Body of pancreas (tissue), 4 donors: ENCODE measurements at regions not wholly inside any gene's neighbourhood (a gene's known extent, or its start where the extent isn't known, plus 50 kb on each side); places are given as distances from the start of the nearest gene placed in this dataset.

ENCODE experiments used
- ATAC-seq: fragments of 150-250 bp; one replicate; pipeline ENCODE4 v1.9.1; 2016
- DNase-seq, 4 donors: peaks; one replicate each; pipeline ENCODE4 v3.0.0-alpha.2; 2019
- H3K27ac ChIP-seq, 4 donors: fragments of 200-600 bp; sonication (generic); 1 replicate in 3 of 4; 2 replicates in 1 of 4; pipeline versions ENCODE4 v1.5.1 to v1.6.1; 2016 to 2019; ENCODE audit warnings: mild to moderate bottlenecking in 1 of 4, mixed read lengths in 1 of 4, moderate library complexity in 1 of 4
- H3K27me3 ChIP-seq, 2 donors: fragments of 200-600 bp; sonication (generic); one replicate each; pipeline ENCODE4 v1.6.0; 2016; ENCODE audit warnings: mild to moderate bottlenecking in 1 of 2
- H3K36me3 ChIP-seq, 2 donors: fragments of 200-600 bp; sonication (generic); replicated peaks in 1 of 2; 2 replicates each; pipeline ENCODE4 v1.5.1; 2016; ENCODE audit warnings: low read depth in 2 of 2; ENCODE audit not compliant: insufficient read depth in 1 of 2
- H3K4me1 ChIP-seq: fragments of 200-600 bp; sonication (generic); one replicate; pipeline ENCODE4 v1.6.0; 2016
- H3K4me3 ChIP-seq, 2 donors: fragments of 200-600 bp; sonication (generic); 1 replicate in 1 of 2; 2 replicates in 1 of 2; pipeline ENCODE4 v1.5.1; 2016 to 2019
- H3K9me3 ChIP-seq, 3 donors: fragments of 200-600 bp; sonication (generic); 1 replicate in 2 of 3; 2 replicates in 1 of 3; pipeline ENCODE4 v1.5.1; 2016
- POLR2A ChIP-seq, 3 donors: fragments of 450-650 bp; IDR thresholded peaks; one replicate each; pipeline ENCODE4 v1.6.1; 2016; ENCODE audit warnings: antibody characterized with exemption in 3 of 3, mild to moderate bottlenecking in 2 of 3
- WGBS, 2 donors: methylation state at CpG; one replicate each; pipeline ENCODE4 v1.1.5; 2017; 5-methylcytosine and 5-hydroxymethylcytosine counted together
- intact Hi-C: fragments of 100-400 bp; cut with DNase I; formaldehyde crosslinking; loops from one replicate; pipeline ENCODE4 v1.15.1; 2023
- TF ChIP-seq, protein P1 (sequence below), 7 experiments: fragments of 450-650 bp in 4 of 7; fragments of 200-600 bp in 3 of 7; sonication (generic) in 3 of 7; IDR thresholded peaks; one replicate each; pipeline ENCODE4 v1.5.1; 2016 to 2019; ENCODE audit warnings: antibody characterized with exemption in 7 of 7

DNA sequence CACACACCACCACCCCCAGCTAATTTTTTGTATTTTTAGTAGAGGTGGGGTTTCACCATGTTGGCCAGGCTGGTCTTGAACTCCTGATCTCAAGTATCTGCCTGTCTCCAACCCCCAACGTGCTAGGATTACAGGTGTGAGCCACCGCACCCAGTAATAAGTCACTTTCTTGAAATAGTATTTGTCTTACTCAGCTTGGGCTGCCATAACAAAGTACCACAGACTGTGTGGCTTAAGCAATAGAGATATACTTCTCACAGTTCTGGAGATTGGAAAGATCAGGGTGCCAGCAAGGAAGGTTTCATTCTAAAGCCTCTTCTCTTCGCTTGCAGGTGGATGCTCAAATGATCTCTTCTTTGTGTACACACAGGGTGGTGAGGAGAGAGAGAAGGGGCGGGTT is 99.8 kb downstream of the ARRDC3 start:
- ATAC-seq (no peak), DNase-seq (no peak)
- no peak overlapping the region for H3K27ac ChIP-seq
- peaks cover 20% of the 10 kb centered on the region for H3K4me1 ChIP-seq
- no peaks in the 10 kb centered on the region for H3K27me3 ChIP-seq
- 67 to 81% methylated on average over 4 of the region's 4 CpGs for whole genome bisulfite sequencing, 2 donors
- TF ChIP-seq, protein P1, sequence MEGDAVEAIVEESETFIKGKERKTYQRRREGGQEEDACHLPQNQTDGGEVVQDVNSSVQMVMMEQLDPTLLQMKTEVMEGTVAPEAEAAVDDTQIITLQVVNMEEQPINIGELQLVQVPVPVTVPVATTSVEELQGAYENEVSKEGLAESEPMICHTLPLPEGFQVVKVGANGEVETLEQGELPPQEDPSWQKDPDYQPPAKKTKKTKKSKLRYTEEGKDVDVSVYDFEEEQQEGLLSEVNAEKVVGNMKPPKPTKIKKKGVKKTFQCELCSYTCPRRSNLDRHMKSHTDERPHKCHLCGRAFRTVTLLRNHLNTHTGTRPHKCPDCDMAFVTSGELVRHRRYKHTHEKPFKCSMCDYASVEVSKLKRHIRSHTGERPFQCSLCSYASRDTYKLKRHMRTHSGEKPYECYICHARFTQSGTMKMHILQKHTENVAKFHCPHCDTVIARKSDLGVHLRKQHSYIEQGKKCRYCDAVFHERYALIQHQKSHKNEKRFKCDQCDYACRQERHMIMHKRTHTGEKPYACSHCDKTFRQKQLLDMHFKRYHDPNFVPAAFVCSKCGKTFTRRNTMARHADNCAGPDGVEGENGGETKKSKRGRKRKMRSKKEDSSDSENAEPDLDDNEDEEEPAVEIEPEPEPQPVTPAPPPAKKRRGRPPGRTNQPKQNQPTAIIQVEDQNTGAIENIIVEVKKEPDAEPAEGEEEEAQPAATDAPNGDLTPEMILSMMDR (IDR thresholded peaks at IDR 0.05) = no peak
- no peak for TF ChIP-seq POLR2A (IDR thresholded peaks at IDR 0.05)
- intact Hi-C loops = no loop called here
- no peak overlapping the region for H3K4me3 ChIP-seq
- H3K9me3 ChIP-seq = no peaks in the 10 kb centered on the region
- H3K36me3 ChIP-seq = no peaks in the 10 kb centered on the region

DNA sequence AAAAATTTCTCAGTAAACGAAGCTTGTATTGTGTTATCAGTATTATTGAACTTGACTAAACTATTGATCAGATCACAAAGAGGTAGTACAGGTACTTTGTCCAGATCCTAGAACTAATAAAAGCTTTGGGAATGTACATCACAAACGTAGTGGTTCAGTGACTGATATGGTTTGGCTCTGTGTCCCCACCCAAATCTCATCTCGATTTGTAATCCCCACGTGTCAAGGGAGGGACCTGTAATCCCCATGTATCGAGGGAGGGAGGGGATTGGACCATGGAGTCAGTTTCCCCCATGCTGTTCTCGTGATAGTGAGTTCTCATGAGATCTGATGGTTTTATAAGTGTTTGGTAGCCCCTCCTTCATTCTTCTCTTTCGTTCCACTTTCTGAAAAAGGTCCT is 100.9 kb downstream of the ARRDC3 start:
- Histone ChIP-seq H3K36me3 (no peaks in the 10 kb centered on the region), H3K9me3 (no peaks in the 10 kb centered on the region), H3K4me3 (no peak overlapping the region), H3K4me1 (peaks cover 20% of the 10 kb centered on the region), H3K27ac (no peak overlapping the region), H3K27me3 (no peaks in the 10 kb centered on the region)
- intact Hi-C loops = no loop called here
- no peak for TF ChIP-seq POLR2A (IDR thresholded peaks at IDR 0.05)
- TF ChIP-seq, protein P1 (IDR thresholded peaks at IDR 0.05) = no peak
- DNase-seq (no peak), ATAC-seq (no peak)
- 84 to 86% methylated on average over 7 of the region's 7 CpGs for WGBS, 2 donors

DNA sequence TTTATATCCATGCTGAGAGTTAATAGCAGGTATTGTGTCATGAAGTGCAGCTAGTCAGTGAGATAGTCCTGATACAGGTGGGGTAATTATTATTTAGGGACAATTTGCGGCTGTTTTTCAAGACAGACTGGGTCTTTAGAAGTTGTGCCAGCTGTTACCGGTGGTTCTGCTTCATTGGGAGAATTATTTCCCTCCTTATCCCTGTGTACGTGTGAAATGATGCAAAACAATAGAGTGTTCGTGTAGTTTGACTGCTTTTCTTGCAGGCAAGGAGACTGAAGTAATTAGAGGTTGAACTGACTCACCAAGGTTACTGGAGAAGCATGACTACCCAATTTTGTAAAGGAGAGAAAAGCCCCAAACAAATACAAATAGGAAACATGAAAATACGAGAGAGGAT is 101.7 kb downstream of the ARRDC3 start:
- ATAC-seq (no peak), DNase-seq (no peak)
- Histone ChIP-seq H3K4me3 (no peak overlapping the region), H3K4me1 (peaks cover 20% of the 10 kb centered on the region), H3K36me3 (no peaks in the 10 kb centered on the region), H3K27ac (peak overlapping the region in 2 of 4 donors; percentile 93 to 95), H3K9me3 (no peaks in the 10 kb centered on the region), H3K27me3 (no peaks in the 10 kb centered on the region)
- WGBS, 2 donors = 42 to 49% methylated on average over 5 of the region's 5 CpGs
- TF ChIP-seq, protein P1 (IDR thresholded peaks at IDR 0.05) = no peak
- TF ChIP-seq POLR2A (IDR thresholded peaks at IDR 0.05) = no peak
- intact Hi-C loops = no loop called here

DNA sequence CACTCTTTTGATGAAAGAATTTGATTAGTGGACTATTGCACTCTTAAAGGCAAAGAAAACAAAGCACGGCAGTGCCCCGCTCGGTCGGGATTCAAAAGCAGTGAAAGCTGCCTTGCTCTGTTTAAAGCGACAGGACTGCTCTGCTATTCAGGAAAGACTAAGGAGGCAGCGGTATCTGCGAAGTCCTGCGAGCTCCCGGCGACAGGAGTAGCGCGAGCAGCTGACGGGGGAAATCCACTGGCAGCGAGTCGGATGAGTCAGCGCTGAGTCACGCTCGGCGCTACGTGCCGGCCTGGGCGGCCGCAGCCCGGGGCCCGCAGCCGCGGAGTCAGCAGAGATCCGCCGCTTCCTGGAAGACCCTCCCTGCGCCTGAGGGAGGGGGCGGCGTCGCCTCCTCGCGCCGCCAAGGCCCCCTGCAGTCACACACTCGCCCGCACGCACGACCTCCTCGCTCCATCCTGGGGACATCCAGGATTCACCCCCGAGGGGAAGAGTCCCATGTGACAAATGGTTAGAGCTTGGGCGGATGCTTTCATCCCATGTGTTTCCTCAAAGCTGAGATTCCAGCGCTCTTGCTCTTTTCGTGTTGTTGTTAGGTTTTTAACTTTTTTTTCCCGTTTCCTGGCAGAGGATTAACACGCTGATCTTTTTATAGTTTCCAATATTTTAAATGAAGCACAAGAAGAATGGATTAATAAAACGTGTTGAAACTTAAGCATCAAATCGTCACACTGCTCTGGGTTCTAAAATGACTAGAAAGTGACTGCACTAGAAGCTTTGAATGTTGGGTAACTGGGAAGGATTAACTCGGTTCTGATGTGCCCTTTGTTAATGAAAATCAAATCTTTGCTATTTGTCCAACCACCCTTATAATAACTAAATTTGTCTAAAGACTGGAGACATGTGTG is 102.5 kb downstream of the ARRDC3 start:
- WGBS, 2 donors = 1% methylated on average over 49 of the region's 50 CpGs
- no peaks in the 10 kb centered on the region for H3K36me3 ChIP-seq
- H3K4me1 ChIP-seq = peaks cover 20% of the 10 kb centered on the region
- TF ChIP-seq, protein P1 (IDR thresholded peaks at IDR 0.05) = peak in 1 of 7 experiments; percentile 3
- peak; percentile 43 to 86 (median 84) for TF ChIP-seq POLR2A (IDR thresholded peaks at IDR 0.05)
- peak; percentile 91 to 94 (median 92) for DNase-seq
- peak overlapping the region; percentile 71 to 95 (median 84) for H3K27ac ChIP-seq
- intact Hi-C loops = no loop called here
- H3K27me3 ChIP-seq = no peaks in the 10 kb centered on the region
- ATAC-seq = peak; percentile 97
- no peak overlapping the region for H3K4me3 ChIP-seq
- no peaks in the 10 kb centered on the region for H3K9me3 ChIP-seq
